Endothelial cell (in vitro differentiated cells): ENCODE measurements at regions not wholly inside any gene's neighbourhood (a gene's known extent, or its start where the extent isn't known, plus 50 kb on each side); places are given as distances from the start of the nearest gene placed in this dataset.
"Not testable (repeated sequence)": the region's sequence is repeated elsewhere in the genome, so short reads cannot be mapped to it uniquely, and the experiment has no call there.

Experiments
- DNase-seq: peaks from one replicate; pipeline ENCODE4 v3.0.0; 2021; ENCODE audit warnings: low spot score
- H3K27ac Mint-ChIP-seq: one replicate; pipeline ENCODE4 v1.8.0; 2021; ENCODE audit warnings: mixed read lengths, inconsistent platforms; ENCODE audit not compliant: unreplicated experiment
- H3K27me3 Mint-ChIP-seq: one replicate; pipeline ENCODE4 v1.8.0; 2021; ENCODE audit warnings: mild to moderate bottlenecking, moderate library complexity, mixed read lengths, inconsistent platforms; ENCODE audit not compliant: unreplicated experiment
- H3K36me3 Mint-ChIP-seq: one replicate; pipeline ENCODE4 v1.8.0; 2021; ENCODE audit warnings: mild to moderate bottlenecking, low read depth, mixed read lengths, inconsistent platforms; ENCODE audit not compliant: unreplicated experiment
- H3K4me1 Mint-ChIP-seq: one replicate; pipeline ENCODE4 v1.8.0; 2021; ENCODE audit warnings: mild to moderate bottlenecking, mixed read lengths, inconsistent platforms; ENCODE audit not compliant: unreplicated experiment
- H3K4me3 Mint-ChIP-seq: one replicate; pipeline ENCODE4 v1.8.0; 2021; ENCODE audit warnings: mild to moderate bottlenecking, mixed read lengths, inconsistent platforms; ENCODE audit not compliant: unreplicated experiment
- H3K9me3 Mint-ChIP-seq: one replicate; pipeline ENCODE4 v1.8.0; 2021; ENCODE audit warnings: mixed read lengths, inconsistent platforms; ENCODE audit not compliant: unreplicated experiment

DNA sequence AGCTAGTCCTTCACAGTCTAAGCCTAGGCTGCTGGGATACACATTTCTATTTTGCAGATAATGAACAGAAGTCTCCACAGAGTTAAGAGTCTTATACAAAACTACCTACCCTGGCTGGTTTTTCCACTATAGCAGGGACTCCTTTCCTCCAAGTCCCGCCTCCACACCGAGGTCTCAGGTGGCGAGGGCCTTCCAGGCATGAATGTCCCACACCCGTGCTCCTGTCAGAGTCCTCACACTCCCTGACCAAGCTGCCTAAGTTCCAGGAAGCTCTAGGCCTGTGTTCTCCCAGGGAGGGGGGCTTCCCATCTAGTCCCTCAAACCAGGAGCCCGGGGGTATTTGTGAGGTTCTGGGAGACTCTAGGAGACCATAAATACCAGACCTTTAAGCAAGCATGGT lies 293.2 kb downstream of the BCL2L11 start:
- DNase-seq, H3K4me1 Mint-ChIP-seq, H3K4me3 Mint-ChIP-seq, H3K9me3 Mint-ChIP-seq, H3K27ac Mint-ChIP-seq, H3K27me3 Mint-ChIP-seq, H3K36me3 Mint-ChIP-seq: not testable (repeated sequence)

DNA sequence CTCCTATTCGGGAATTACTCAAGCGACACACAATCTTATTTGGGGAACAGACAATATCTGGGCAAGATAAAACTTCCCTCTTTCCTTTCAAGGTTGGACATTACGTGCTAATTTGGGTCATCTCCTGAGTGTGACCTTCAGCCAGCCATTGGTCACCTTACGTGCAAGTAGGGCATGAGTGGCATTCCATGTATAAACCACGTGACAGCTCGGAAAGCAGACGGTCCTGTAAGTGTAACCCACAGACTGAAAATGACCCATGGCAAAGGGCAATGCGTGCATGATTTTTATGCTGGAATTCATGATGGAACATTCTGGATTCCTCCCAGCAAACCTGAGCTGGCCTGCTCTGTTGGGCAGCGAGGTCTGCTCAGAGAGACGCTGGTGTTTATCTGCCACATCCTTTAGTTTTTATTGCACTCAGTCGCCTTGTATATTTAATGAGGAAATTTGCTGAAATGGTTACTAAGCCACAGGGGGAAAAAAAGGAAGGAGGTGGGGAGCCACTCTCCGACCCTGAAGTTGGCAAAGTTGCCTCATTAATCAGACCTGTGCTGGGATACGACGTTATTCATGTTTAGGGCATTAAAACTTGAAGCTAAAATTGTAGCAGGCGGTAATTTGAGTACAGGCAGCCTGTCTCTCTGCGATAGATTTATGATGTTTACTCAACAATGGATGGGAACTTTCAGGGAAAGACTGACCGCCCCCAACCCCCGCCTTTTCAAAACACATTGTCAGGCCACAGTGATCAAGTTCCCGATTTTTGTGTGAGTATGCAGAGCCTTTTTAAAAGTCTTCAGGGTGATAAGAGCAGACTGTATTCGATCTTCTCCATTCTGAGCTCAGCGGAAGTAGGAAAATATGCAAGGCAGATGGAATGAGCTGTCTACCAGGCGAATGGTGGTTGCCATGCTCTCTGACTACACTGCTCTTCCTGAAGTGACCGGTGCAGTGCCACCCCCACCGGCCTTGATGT lies 295.3 kb downstream of the BCL2L11 start:
- not testable (repeated sequence) for H3K27ac Mint-ChIP-seq, H3K4me3 Mint-ChIP-seq, H3K36me3 Mint-ChIP-seq, H3K27me3 Mint-ChIP-seq, DNase-seq, H3K4me1 Mint-ChIP-seq, H3K9me3 Mint-ChIP-seq

DNA sequence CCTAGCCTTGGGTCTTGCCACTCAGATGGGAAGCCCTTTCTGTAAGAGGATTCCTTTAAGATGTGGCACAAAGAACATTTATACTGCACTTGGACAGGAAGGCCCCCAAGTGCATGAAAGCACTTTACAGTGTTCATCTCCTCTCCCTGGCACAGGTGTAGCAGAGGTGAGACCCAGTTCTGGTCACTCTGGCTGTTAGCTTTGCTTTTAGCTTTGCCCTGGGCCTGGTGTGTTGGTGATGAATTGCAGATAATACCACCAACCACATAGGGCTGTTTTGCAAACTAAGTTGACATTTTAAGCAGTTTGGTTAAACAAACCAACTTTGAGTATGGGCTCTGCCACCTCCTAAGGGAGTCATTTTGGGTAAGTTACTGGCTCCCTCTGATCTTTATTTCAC lies 296.3 kb downstream of the BCL2L11 start:
- DNase-seq, H3K4me3 Mint-ChIP-seq: not testable (repeated sequence)

DNA sequence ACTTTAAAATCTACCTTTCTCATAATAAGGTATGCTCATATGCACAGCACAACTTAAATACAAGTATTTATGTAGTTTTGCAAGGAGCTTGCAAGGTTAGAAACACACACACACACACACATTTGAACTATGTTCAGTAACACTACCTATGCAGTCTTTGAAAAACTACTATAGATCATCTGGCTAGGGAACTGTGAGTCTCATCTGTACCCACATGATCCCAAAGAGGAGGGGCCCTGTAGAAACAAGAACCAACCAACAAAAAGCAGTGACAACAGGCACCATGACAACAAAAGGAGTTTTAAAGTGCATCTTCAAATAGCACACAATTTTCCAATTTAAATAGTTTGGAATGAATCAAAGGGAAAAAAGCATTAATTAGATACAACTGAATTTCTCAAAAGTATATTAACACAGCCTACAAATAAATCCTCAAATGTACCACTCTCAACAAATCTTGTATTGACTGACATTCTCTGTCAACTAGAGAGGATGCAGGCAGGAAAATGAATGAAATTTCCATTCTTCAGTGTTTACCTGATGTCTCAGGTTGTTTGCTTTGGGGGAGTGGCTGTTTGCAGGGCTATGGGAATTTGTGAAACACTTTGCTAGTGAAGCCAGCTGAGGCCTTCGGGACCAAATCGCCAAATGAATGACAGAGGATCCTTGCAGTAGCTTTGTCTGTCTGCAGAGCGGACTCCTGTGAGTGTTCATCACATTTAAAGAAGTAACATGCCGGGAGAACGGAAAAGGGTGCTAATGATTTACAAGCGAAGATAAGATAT lies 297.6 kb downstream of the BCL2L11 start:
- not testable (repeated sequence) for H3K4me3 Mint-ChIP-seq, H3K4me1 Mint-ChIP-seq, H3K27ac Mint-ChIP-seq, H3K9me3 Mint-ChIP-seq, H3K27me3 Mint-ChIP-seq, DNase-seq, H3K36me3 Mint-ChIP-seq

More for the DNA sequence above, 296.3 kb downstream of the BCL2L11 start:
- H3K9me3 Mint-ChIP-seq, H3K27ac Mint-ChIP-seq, H3K36me3 Mint-ChIP-seq, H3K4me1 Mint-ChIP-seq, H3K27me3 Mint-ChIP-seq: not testable (repeated sequence)

DNA sequence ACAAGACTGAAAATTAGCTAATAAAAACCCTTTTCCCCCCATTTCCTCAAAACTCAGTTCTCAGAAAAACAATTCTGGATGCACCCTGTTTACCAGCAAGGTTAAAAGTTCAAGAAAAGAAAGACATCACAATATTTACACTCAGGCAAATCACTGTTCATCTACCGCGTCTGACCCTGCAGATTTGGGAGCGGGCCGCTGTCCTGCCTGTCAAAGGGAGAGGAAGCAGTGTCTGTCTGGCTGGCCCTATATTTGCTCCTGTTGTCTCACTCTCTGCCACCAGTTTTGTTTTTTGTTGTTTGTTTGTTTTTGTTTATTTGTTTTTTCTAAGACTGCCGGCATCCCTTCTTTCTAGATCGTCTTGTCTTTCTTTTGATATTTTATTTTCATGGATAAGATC lies 299.4 kb downstream of the BCL2L11 start:
- not testable (repeated sequence) for H3K27me3 Mint-ChIP-seq, DNase-seq, H3K27ac Mint-ChIP-seq, H3K4me3 Mint-ChIP-seq, H3K9me3 Mint-ChIP-seq, H3K4me1 Mint-ChIP-seq, H3K36me3 Mint-ChIP-seq

DNA sequence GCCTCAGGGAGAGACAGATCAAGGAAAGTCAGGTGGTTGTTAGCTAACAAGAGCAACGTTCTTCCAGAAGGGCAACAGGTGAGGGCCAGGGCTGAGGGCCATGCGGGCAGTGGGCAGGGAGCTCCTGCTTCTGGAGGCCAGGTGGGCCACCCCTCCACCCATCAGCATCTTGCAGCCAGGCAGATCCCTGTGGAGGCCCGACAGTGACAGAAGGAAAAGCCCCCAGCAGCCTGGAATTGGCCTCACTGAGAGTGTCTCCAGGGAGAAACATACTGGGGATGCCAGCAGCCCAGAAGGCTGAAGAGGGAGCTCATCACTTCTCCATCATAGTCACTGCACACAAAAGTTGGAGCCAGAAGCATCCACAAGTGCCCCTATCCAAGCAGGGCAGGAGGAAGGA lies 300.1 kb downstream of the BCL2L11 start:
- H3K27me3 Mint-ChIP-seq, H3K9me3 Mint-ChIP-seq: not testable (repeated sequence)

DNA sequence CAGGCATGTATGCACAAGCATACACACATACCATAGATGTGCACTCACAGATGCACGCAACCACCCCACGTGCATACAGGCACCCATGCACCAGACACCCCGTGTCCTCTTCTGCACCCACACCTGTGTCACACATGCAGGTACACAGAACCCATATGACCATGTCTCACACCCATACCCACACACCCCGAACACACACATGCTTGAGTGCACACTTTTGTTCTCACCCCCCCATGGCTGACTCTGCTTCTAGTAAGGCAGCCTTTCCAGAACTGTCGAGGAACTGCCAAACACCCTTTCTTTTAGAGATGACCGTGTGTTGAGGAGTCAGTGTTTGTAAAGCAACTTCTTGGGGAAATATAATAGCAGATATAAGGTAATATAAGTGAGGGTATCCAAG lies 301.2 kb downstream of the BCL2L11 start:
- H3K36me3 Mint-ChIP-seq, H3K4me1 Mint-ChIP-seq, H3K27me3 Mint-ChIP-seq, H3K9me3 Mint-ChIP-seq, DNase-seq, H3K27ac Mint-ChIP-seq, H3K4me3 Mint-ChIP-seq: not testable (repeated sequence)

More for the DNA sequence above, 300.1 kb downstream of the BCL2L11 start:
- not testable (repeated sequence) for H3K4me1 Mint-ChIP-seq, H3K36me3 Mint-ChIP-seq, H3K27ac Mint-ChIP-seq, DNase-seq, H3K4me3 Mint-ChIP-seq

DNA sequence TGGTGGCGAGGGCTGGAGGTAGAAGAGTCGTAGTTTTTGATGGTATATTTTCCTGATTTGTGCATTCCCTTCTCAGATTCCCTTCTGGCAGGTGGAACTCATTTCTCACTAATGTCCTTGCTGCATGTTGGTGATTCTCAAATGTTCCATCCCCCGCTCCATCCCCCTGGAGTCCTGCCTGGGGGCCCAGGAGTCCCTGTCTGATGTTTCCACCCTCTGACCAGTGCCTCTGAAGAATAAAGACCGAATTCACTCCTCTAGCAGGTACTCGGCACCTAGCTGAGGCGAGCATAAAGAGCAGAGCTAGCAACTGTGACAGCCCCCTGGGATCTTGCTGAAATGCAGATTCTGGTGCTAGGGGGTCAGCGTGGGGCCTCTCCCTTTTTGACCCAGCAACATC lies 301.8 kb downstream of the BCL2L11 start:
- H3K27me3 Mint-ChIP-seq, DNase-seq, H3K9me3 Mint-ChIP-seq: not testable (repeated sequence)

DNA sequence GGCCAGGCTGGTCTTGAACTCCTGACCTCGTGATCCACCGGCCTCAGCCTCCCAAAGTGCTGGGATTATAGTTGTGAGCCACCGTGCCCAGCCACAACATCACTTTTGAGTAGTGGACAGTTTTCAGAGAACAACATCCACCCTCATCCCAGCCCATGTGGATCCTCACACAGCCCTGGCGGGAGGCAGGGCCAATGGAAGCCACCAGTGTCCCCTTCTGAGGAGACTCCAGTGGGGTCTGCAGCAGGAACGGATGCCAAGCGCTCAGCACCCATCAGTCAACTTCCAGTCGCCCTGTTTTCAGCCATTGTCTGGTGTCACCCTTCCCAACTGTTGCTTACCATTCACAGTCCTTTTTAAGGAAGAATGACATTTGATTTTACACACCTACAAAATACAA lies 302.5 kb downstream of the BCL2L11 start:
- not testable (repeated sequence) for H3K27me3 Mint-ChIP-seq, H3K4me1 Mint-ChIP-seq, H3K36me3 Mint-ChIP-seq, H3K27ac Mint-ChIP-seq, DNase-seq, H3K9me3 Mint-ChIP-seq, H3K4me3 Mint-ChIP-seq

More for the DNA sequence above, 301.8 kb downstream of the BCL2L11 start:
- not testable (repeated sequence) for H3K27ac Mint-ChIP-seq, H3K36me3 Mint-ChIP-seq, H3K4me1 Mint-ChIP-seq, H3K4me3 Mint-ChIP-seq

DNA sequence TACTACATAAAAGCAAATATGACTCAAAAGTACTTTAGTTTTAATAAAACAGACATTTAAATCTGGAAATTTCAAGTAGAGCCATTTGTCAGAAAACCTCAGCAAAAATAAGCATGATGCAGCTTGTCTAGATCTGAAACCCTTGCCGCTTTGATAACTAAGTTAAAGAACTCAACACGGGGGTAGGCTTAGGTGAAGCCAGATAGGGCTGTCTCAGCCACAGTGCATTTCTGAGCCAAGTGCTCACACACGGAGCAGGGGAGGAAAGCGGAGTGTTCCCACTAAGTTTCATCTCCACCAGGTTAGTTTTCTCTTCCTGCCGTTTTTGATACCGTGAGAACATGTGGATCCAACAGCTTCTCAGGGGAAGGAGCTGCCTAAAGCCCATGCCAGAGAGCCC lies 303.5 kb downstream of the BCL2L11 start:
- H3K4me1 Mint-ChIP-seq, H3K27me3 Mint-ChIP-seq, H3K36me3 Mint-ChIP-seq, DNase-seq, H3K9me3 Mint-ChIP-seq, H3K27ac Mint-ChIP-seq, H3K4me3 Mint-ChIP-seq: not testable (repeated sequence)

DNA sequence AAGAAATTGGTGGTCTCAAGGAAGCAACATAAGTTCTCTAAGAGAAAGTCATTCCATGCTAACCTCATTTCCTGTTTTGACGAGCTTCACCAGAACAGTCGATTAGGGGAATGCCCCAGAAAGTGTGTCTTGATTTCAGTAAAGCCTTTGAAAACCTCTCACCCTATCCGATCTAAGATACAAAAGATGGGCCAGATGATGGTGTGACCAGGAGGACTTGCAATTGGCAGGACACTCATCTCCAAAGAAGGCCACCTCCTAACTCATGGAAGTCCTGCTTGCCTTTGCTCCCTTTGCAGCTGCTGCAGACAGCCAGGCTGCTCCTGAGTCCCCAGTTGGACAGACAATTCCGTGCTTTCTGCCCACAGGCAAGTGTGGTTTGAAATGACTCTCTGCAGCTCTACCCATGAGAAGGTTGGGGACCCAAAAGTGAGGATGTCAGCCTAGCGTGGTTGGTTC lies 304.2 kb downstream of the BCL2L11 start:
- not testable (repeated sequence) for H3K27me3 Mint-ChIP-seq, H3K36me3 Mint-ChIP-seq, DNase-seq, H3K4me3 Mint-ChIP-seq, H3K4me1 Mint-ChIP-seq, H3K27ac Mint-ChIP-seq, H3K9me3 Mint-ChIP-seq

DNA sequence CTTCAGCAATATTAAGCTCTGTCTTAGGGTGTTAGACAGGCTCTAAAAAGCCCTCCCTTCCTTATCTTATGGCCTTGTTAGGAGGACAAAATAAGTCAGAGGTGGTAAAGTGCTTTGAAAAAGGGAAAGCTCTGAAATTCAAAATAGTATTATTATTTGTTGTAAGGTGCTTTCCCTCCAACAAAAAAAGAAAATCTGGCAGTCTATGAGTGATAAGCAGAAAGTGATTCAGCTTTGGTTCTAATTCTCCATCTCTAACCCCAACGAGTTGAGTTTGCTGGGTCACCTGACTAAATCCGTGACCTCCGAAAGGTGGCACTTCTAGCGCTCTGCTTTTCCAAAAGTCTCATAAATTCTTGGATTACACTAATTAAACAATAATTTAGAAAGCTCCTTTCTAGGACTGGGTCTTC lies 305.1 kb downstream of the BCL2L11 start:
- not testable (repeated sequence) for H3K9me3 Mint-ChIP-seq, H3K36me3 Mint-ChIP-seq, H3K27ac Mint-ChIP-seq, DNase-seq, H3K27me3 Mint-ChIP-seq, H3K4me3 Mint-ChIP-seq, H3K4me1 Mint-ChIP-seq
